ENCODE measurements at regions not wholly inside any gene's neighbourhood (a gene's known extent, or its start where the extent isn't known, plus 50 kb on each side); places are given as distances from the start of the nearest gene placed in this dataset.

DNA sequence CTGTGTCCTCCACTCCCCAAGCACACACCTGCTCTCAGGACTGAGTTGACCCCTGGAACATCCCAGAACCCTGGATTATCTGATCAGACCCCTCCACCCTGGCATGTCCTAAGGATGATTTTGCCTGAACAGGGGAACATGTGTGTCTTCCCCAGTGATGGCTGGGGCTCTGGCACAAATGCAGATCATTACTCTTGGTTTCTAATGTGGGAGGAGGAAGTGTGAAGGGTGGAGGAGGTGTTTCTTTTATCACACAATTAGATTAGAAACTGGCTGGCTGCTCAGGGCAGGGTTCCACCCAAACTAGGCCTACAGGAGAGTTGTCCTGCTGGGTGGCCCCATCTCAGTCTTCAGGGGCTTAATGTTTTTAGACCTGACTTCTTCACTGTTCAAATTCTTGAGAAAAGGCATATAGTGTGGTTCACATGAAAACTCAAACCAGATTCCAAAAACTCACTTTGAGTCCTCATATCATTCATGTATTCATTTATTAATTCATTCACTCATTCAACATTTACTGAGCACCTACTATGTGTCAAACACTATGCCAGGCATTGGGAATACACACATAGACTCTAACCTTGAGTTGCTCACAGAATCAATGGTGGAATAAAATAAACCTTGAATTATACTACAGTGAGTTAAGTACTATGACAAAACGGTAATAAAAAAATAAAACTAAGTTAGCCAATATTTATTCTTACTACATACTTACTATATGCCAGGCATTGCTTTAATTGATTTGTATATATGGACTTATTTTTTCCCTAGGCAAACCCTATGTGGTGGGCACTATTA lies 221.8 kb upstream of the JUN start:
- no peak for DNase-seq (ENCODE audit: low read depth in 2 of 2)

DNA sequence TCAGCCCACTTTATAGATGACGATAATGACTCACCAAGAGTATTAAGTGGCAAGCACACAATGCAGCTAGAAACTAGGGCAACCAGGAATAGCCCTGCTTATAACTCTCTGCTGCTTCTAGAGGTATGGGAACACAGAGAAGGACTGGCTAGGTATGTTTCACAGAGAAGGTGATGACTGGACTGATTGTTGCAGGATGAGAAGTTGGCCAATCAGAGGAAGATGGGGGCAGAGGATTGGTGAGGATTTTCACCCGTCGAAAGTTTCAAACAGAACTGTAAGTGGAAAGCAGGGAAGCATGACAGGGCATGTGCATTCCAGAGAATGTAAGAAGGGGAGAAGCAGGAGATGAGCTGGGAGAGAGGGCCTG lies 222.4 kb upstream of the JUN start:
- DNase-seq (ENCODE audit: low read depth in 2 of 2), result no peak

GRCh38 chr1:59006932-59007331 lies 223.1 kb upstream of the JUN start:
- DNase-seq (ENCODE audit: low read depth in 2 of 2), result no peak

DNA sequence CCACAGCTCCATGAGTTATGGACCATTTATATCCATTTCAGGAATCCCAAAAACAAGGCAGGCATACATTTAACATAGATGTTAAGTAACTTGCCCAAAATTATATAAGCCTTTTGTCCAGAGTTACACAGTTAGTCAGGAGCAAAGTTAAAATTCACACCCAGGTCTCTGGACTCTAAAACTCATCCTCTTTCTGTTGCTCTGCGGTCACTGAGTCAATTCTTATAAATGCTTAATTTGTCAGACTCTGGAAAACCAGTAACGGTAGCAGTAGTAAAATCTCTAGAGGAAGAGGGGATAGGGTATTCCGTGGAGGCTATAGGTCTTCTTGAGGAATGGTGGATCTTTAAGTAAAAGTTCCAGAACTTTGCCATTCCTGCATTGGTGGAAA lies 223.6 kb upstream of the JUN start:
- DNase-seq (ENCODE audit: low read depth in 2 of 2), result no peak

DNA sequence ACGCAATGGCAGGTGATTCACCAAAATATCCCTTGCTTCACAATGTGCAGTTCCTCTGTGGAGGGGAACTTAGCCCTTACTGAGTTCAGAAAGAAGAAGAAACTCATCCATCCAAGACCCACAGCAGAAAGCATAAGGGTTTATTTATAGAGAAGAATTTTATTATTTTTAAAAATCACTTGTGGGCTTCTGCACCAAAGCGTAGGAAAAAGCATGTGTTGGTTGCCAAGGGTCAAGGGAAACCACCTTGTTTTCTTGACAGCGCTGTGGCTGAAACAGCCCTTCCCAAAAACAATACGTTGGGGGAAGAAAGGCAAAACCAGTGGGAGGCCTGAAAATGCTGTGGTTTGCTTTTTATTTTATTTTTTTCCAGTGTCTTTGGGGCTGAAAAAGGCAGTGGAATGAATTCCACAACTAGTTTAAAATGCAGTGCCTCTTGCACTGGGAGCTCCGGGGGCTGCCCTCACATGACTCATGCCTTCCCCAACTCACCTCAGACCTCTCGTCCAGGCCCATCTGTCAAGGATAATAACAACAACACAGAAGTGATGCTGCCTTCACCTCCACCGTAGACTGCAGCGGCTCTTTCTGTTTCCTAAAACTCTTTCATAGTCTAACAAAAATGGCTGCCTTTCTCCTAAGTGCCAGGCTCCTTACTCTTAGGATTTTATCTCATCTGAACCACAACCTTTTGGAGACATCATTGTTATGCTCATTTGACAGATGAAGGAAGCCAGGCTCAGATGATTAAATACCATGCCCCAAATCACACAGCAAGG lies 224.2 kb upstream of the JUN start:
- DNase-seq (ENCODE audit: low read depth in 2 of 2), result no peak

- DNase-seq (ENCODE audit: low read depth in 2 of 2), result no peak
These were observed 224.9 kb upstream of the JUN start for GRCh38 chr1:59008599-59009347.

GRCh38 chr1:59011663-59012062 lies 227.8 kb upstream of the JUN start:
- DNase-seq (ENCODE audit: low read depth in 2 of 2), result no peak

DNA sequence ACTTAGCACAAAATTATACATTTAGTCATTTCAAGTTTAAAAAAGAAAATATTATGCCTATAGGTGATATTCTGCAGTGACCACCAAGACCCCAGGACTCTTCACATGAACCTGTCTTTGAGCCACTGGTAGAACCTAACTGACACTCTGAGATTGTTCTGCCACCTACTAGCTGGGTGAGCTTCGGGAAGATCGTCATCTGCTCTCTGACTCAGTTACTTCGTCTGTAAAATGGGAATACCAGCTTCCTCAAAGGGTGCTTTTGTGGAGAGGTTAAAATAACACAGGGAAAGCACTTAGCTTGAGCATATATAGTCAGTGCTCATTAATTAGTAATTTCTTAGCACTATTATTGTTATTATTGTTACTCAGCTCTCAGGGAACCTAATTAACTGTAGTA lies 228.5 kb upstream of the JUN start:
- no peak for DNase-seq (ENCODE audit: low read depth in 2 of 2)

GRCh38 chr1:59013276-59013927 lies 229.6 kb upstream of the JUN start:
- DNase-seq (ENCODE audit: low read depth in 2 of 2), result no peak

DNA sequence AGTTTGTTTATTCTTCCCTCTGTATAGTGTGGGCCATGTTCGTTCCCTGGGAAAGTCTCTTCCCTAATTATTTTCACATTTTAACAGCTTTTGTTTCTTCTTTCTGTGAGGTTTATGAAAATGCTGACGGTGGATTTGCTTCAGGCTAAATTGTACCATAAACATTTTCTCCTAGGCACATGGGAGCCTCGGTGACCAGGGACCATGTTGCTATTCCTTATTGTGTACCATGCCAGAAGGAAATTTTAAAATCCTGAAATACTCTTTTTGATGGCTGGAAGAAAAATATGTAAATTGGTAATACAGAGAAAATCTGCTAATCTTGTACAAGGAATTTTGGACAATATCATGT lies 230.1 kb upstream of the JUN start:
- DNase-seq (ENCODE audit: low read depth in 2 of 2), result no peak

DNA sequence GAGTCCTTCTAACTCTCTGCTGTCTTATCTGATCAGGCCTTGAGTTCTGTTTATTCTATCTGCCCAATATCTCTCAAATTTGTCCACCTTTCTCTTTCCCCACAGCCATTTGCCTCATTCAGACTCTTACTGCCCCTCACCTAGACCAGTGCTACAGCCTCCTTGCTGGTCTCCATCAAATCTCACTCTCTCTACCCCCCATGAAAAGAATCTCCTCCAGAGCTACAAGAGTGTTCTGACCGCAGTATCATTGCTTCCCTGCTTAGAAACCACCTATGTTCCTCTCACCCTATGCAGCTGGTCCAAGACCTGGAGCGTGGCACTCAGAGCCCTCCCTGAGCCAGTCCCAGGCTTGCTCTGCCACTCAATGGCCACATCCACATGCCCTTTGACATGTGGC lies 231.0 kb upstream of the JUN start:
- no peak for DNase-seq (ENCODE audit: low read depth in 2 of 2)

DNA sequence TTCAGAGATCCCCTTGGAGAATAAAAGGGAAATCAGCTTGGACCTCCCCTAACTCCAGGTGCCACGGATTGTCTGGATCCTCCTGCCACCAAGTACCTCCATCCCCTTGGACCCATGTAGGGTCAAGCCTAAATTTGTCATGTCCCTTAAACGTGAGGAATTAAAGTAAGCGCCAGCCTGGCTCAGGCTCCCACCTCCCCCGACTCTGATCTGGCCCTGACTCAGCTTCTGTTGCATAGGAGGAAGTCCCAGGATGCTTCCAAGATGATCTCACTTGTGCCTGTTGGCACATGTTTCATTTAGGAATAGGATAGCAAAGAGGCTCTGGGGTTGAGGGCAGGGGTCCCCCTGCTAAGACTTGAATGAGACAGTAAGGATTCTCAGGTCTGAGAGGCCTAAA lies 231.9 kb upstream of the JUN start:
- no peak for DNase-seq (ENCODE audit: low read depth in 2 of 2)

DNA sequence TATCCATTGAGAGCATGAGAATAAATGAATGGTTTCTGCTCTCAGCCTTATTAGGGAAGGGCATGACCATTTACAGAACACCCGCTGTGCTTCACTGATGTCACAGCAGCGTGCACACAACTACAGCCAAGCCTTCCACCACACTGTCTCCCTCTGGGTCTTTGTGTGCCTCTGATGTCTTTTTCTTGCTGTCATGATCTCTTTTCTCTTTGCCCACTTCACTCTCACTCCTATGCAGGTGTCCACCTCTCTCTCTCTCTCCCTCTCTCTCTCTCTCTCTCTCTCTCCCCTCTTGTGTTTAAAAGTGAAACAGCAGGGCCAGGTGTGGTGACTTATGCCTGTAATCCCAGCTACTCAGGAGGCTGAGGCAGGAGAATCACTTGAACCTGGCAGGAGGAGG lies 232.5 kb upstream of the JUN start:
- DNase-seq (ENCODE audit: low read depth in 2 of 2), result no peak

GRCh38 chr1:59017501-59018231 lies 233.8 kb upstream of the JUN start:
- DNase-seq (ENCODE audit: low read depth in 2 of 2), result no peak

GRCh38 chr1:59018446-59018845 lies 234.6 kb upstream of the JUN start:
- DNase-seq (ENCODE audit: low read depth in 2 of 2), result no peak

- no peak for DNase-seq (ENCODE audit: low read depth in 2 of 2)
These were observed 235.0 kb upstream of the JUN start for GRCh38 chr1:59018860-59019259.

- peak in 1 of 2 donors; percentile 16 for DNase-seq (ENCODE audit: low read depth in 2 of 2)
These were observed 236.5 kb upstream of the JUN start for GRCh38 chr1:59020151-59020997.

DNA sequence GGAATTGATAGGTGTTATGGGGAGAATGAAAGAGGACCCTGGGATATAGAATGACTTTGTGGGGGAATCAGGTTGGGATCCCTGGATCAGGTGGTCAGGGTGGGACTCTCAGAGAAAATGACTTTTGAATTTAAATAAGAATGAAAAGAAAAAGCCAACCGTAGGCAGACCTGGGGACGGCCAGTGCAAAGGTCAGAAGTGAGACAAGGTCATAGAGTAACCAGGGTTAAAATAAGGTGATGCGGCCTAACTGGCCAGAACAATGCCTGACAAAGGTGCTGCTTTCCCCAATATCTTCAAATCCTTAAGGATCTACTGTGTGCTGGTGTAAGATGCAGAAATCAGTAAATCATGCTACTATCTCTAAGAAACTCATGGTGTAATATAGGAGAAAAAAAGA lies 238.4 kb upstream of the JUN start:
- DNase-seq (ENCODE audit: low read depth in 2 of 2), result no peak

DNA sequence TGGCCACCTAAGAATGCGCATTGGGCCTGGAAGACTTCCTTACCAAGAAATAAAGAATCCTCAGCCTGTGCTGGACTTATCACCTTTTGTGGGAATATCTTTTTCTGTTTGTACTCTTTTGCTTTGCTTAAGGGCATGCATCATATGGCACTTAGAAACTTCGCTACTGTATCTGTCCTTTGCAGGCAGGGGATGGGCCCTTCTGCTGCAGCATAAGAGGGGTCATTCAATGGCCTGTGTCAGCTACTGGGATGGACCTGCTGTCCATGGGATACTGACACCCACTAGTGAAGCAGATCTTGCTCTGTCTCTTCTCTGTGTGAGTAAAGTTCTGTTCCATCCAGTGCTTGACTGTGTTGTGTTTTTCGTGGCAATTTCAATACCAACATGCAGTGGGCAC lies 239.0 kb upstream of the JUN start:
- no peak for DNase-seq (ENCODE audit: low read depth in 2 of 2)

- no peak for DNase-seq (ENCODE audit: low read depth in 2 of 2)
These were observed 241.4 kb upstream of the JUN start for GRCh38 chr1:59025201-59025600.
